Superior temporal gyrus (tissue), 1 donor: ENCODE measurements at regions not wholly inside any gene's neighbourhood (a gene's known extent, or its start where the extent isn't known, plus 50 kb on each side); places are given as distances from the start of the nearest gene placed in this dataset.

ENCODE experiments used
- DNase-seq: peaks from one replicate; pipeline ENCODE4 v3.0.0-alpha.2; 2016; ENCODE audit errors: extremely low spot score

- DNase-seq = no peak
These were observed 397.4 kb upstream of the PKN2 start for GRCh38 chr1:88286716-88287115.

GRCh38 chr1:88288571-88288970 is 395.5 kb upstream of the PKN2 start:
- DNase-seq = no peak

- DNase-seq = no peak
These were observed 394.5 kb upstream of the PKN2 start for GRCh38 chr1:88289401-88290102.

DNA sequence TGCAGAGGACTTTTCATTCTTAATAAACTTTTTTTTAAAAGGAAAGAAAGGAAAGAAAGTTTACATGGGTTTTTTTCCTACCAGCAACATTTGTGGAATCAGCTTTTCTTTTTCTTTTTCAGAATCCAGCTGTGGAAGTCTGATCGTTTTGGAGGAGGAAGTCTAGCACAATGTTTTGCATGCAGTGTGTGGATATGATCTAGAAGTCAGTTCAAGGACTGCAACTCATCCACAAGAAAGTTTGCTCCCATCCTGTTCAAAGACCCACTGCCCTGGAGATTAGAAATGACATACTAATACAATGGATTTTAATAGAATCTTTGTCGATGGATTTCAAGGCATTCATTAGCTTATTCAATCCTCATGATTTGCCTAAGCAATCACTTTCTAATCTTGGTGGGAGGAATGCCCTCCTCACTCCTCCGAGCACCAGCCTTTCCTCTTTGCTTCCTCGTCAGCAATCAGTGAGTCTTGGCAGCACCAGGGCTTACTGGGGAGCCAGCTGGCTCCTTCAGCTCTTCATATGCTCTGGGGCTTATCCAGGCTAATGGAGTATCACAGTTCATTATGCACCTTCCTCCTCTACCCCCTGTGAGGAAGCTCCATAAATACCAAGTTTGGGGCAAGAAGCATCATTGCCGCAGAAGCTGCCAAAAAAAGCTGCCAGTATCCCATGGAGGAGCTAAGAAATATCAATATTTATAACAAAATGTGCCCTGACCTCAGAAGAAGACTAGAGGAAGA is 392.3 kb upstream of the PKN2 start:
- DNase-seq = no peak

GRCh38 chr1:88293691-88294190 is 390.3 kb upstream of the PKN2 start:
- no peak for DNase-seq

- no peak for DNase-seq
These were observed 387.8 kb upstream of the PKN2 start for GRCh38 chr1:88296227-88296626.

- no peak for DNase-seq
These were observed 387.4 kb upstream of the PKN2 start for GRCh38 chr1:88296642-88297041.

DNA sequence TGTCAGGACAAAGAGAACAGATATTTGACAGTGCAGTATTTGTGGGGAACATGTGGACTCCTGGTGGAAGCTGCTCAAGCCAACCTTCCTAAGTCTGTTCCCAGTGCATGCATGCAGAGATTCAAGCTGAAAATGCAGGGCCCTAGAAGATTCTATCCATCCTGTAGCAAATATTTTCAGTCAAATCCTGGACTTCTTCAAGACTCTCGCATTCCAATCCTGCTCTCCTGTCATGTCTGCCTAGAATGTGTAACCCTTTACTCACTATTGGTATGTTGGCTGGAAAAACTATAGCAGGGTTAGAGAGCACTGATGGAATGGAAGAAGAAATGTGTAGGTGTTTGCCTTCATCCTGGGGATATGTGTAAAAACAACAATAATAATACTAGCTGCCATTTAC is 385.6 kb upstream of the PKN2 start:
- no peak for DNase-seq

DNA sequence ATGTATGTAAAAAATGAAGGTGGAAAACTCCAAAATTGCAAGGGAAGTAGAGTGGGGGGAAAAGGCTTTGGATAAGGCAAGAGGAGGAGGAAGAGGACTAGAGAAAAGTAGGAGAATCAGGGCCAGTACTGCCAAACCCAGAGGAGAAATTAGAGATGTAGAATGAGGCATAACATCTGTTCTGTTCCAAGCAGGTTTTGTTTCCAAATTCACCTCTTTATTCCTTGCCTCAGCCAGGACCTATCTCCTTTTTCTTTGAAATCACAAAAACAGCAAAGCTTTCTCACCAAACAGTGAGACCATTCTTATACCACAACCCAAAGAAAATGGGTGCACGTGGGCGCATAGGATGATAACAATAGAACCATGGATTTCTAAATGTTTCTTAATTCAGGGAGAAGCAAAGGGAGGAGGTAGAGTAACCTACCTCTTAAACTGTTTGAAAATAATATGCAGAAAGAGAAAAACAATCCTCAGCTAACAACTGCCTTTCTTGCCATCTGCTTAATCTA is 383.3 kb upstream of the PKN2 start:
- DNase-seq = peak; percentile 58

- DNase-seq = peak; percentile 81
These were observed 381.1 kb upstream of the PKN2 start for GRCh38 chr1:88302843-88303486.

DNA sequence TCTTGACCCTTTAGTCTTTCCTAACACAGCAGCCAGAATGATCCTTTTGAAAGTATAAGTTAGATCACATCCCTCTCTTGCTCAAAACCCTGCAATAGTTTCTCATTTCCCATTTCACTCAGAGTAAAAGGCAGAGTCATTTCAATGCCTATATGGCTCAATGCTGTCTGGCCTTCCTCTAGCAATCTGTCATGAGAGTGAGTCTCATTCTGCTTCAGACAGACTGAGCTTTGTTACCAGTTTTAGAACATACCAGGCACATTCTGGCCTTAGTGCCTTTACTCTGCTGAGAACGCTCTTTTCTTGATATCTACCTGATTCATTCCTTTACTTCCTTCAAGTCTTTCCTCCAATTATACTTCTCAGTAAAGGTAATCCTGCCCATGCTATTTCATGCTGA is 372.8 kb upstream of the PKN2 start:
- DNase-seq = no peak

DNA sequence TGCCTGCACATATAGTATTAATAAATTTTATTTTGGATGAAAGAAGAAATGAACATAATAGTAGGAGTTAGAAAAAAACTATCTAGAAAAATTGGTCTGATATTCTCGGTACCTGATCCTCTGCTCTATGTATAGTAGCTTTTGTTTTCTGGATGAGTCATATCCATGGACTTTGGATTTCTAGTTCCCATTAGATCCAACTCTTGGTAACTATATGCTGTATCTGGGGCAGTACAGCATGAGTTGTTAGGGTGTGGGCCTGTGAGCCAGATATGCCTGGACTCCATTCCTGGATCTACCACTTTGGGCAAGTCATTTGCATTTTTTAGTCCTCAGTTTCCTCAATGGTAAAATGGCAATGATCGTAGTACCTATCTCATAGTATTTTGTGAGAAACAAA is 372.2 kb upstream of the PKN2 start:
- no peak for DNase-seq

DNA sequence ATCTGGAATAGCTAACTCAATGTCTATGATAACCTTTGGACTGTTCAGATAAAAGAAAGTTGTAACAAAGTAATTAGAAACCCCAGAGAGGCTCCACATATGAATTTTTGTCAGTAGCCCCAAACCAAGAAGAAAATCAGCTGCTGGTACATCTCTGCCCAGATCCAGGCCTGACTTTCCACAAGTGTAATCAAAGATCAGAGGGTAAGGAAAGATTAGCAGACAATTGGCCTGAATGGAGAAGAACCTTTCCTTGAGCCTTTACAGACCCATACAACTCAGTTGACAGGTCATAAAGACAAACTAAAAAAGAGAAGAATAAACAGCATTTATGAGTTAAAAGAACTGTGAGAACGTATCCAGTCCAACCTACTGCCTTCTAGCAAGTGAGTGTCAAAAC is 366.7 kb upstream of the PKN2 start:
- no peak for DNase-seq

DNA sequence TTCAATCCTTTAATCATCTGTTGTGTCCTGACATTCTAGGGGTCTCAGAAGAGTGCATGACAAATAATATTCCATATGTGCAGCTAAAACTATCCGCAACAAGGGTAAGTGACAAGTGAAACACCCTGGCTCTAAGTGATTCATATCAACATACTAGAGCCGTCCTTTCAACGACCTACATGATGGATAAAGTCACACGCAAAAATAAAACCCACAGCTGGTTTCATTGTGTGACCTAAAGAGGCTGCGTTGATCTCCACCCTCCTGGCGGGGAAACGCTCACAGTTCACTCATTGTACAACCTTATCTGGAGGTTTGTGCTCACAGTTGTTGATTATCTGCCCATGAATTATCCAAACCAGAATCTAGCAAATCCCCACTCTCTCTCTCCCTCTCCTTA is 365.3 kb upstream of the PKN2 start:
- DNase-seq = no peak

- DNase-seq = no peak
These were observed 363.8 kb upstream of the PKN2 start for GRCh38 chr1:88320291-88320690.

- DNase-seq = no peak
These were observed 362.4 kb upstream of the PKN2 start for GRCh38 chr1:88321706-88322105.

DNA sequence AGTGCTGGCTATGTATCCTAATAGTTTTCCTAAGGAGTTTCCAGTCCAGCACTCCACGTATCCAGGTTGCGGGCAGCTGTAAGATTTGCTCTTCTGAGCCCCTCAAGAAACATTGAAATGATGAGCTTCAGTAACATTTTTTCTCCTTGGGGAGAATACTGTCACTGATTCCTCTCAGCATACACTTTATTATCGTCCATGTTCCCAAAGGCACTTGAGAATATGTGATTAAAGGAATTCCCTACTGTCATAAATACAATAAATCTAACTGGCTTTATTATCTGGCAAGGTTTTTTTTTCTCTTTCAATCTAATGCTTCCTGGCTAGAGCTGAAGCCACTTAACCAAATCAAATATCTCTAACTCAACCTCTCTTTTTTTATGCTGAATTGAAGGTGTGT is 359.2 kb upstream of the PKN2 start:
- no peak for DNase-seq

- peak; percentile 63 for DNase-seq
These were observed 356.4 kb upstream of the PKN2 start for GRCh38 chr1:88327391-88328267.

GRCh38 chr1:88330201-88330600 is 353.9 kb upstream of the PKN2 start:
- DNase-seq = no peak

- DNase-seq = no peak
These were observed 350.9 kb upstream of the PKN2 start for GRCh38 chr1:88333086-88333695.

DNA sequence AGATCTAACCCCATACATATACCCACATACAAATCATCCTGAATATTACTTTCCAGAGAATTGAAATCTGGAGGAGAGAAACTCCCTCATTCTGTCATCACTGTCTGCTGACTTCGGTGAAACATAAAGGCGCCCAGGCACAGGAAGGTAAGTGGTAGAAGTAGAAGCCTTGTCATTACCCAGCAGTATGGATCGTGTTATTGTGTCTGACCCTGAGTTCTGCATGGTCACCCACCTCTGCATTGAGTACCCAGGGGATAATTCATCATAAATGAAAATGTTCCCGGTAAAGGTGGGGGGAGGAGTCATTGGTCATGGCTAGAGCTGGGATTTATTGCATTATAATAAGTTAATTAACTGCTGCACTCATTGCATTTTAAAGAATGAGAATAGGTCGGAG is 342.6 kb upstream of the PKN2 start:
- DNase-seq = no peak
